Parathyroid adenoma (tissue), 2 donors: ENCODE measurements at regions not wholly inside any gene's neighbourhood (a gene's known extent, or its start where the extent isn't known, plus 50 kb on each side); places are given as distances from the start of the nearest gene placed in this dataset.

Experiments used
- H2AFZ ChIP-seq: fragments of 300-600 bp; sonication (generic); one replicate; pipeline ENCODE4 v1.7.0; 2017; ENCODE audit warnings: antibody characterized with exemption, mild to moderate bottlenecking
- H3K27ac ChIP-seq: fragments of 300-600 bp; sonication (generic); one replicate; pipeline ENCODE4 v1.7.0; 2017
- H3K27me3 ChIP-seq: fragments of 300-600 bp; sonication (generic); one replicate; pipeline ENCODE4 v1.7.0; 2017; ENCODE audit warnings: low read length; ENCODE audit not compliant: control insufficient read depth, insufficient read depth
- H3K36me3 ChIP-seq: fragments of 300-600 bp; sonication (generic); one replicate; pipeline ENCODE4 v1.7.0; 2017; ENCODE audit warnings: low read length; ENCODE audit not compliant: control insufficient read depth, insufficient read depth
- H3K4me1 ChIP-seq: fragments of 300-600 bp; sonication (generic); one replicate; pipeline ENCODE4 v1.7.0; 2017; ENCODE audit warnings: control low read depth
- H3K4me2 ChIP-seq: fragments of 300-600 bp; sonication (generic); one replicate; pipeline ENCODE4 v1.7.0; 2017; ENCODE audit warnings: low read length
- H3K4me3 ChIP-seq: fragments of 300-600 bp; sonication (generic); one replicate; pipeline ENCODE4 v1.7.0; 2017; ENCODE audit warnings: low read depth, low read length
- H3K79me2 ChIP-seq: fragments of 300-600 bp; sonication (generic); one replicate; pipeline ENCODE4 v1.7.0; 2017; ENCODE audit warnings: control low read depth
- H3K9ac ChIP-seq: fragments of 300-600 bp; sonication (generic); one replicate; pipeline ENCODE4 v1.7.0; 2017; ENCODE audit warnings: mild to moderate bottlenecking
- H3K9me3 ChIP-seq: fragments of 300-600 bp; sonication (generic); one replicate; pipeline ENCODE4 v1.7.0; 2017; ENCODE audit warnings: low read length; ENCODE audit not compliant: control insufficient read depth
- CTCF ChIP-seq: fragments of 300-600 bp; sonication (generic); IDR thresholded peaks from one replicate; pipeline ENCODE4 v1.7.0; 2017; ENCODE audit warnings: antibody characterized with exemption, mild to moderate bottlenecking
- donor health status: primary hyperparathyroidism.

- no peaks in the 10 kb centered on the region for H3K4me1 ChIP-seq
- no peaks in the 10 kb centered on the region for H3K36me3 ChIP-seq
- H3K27me3 ChIP-seq, result no peaks in the 10 kb centered on the region
- no peak overlapping the region for H3K4me2 ChIP-seq
- H3K4me3 ChIP-seq, result no peak overlapping the region
- H3K27ac ChIP-seq, result no peak overlapping the region
- H3K9ac ChIP-seq, result no peak overlapping the region
- H2AFZ ChIP-seq, result no peak overlapping the region
- H3K9me3 ChIP-seq, result no peaks in the 10 kb centered on the region
- no peaks in the 10 kb centered on the region for H3K79me2 ChIP-seq
- TF ChIP-seq CTCF, result no peak
Measured at GRCh38 chr5:36756848-36757247, 119.7 kb upstream of the NIPBL start.

GRCh38 chr5:36759117-36759516 lies 117.5 kb upstream of the NIPBL start:
- Histone ChIP-seq H3K4me3 (no peak overlapping the region), H3K27ac (no peak overlapping the region), H3K4me1 (no peaks in the 10 kb centered on the region), H3K9ac (no peak overlapping the region), H3K4me2 (no peak overlapping the region), H3K27me3 (no peaks in the 10 kb centered on the region), H2AFZ (no peak overlapping the region), H3K9me3 (no peaks in the 10 kb centered on the region), H3K36me3 (no peaks in the 10 kb centered on the region), H3K79me2 (no peaks in the 10 kb centered on the region)
- TF ChIP-seq CTCF, result no peak

GRCh38 chr5:36763454-36763853 lies 113.1 kb upstream of the NIPBL start:
- no peak overlapping the region for H3K4me3 ChIP-seq
- H3K9ac ChIP-seq, result no peak overlapping the region
- no peak overlapping the region for H3K27ac ChIP-seq
- no peak for TF ChIP-seq CTCF
- H3K9me3 ChIP-seq, result no peaks in the 10 kb centered on the region
- H3K4me2 ChIP-seq, result no peak overlapping the region
- no peaks in the 10 kb centered on the region for H3K36me3 ChIP-seq
- H3K27me3 ChIP-seq, result no peaks in the 10 kb centered on the region
- H3K79me2 ChIP-seq, result no peaks in the 10 kb centered on the region
- H2AFZ ChIP-seq, result no peak overlapping the region
- no peaks in the 10 kb centered on the region for H3K4me1 ChIP-seq

DNA sequence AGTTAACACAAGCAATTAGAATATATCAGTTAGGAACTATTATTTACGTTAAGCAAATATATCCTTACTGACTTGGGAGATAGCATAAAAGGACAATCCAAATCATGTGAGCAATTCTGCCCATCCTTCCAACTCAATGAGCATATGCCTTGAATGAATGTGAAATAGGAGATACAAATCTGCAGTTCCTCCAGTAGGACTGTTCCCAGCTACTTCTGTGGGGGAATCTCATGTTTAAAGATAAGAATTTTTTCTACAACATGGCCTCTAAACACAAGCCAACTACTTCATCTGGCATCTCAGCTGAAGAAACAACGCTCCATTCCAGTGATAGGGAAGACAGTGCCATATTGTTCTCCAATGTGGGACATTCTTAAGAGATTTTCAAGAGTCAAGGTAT lies 110.7 kb upstream of the NIPBL start:
- Histone ChIP-seq H3K4me1 (no peaks in the 10 kb centered on the region), H3K4me2 (no peak overlapping the region), H3K9ac (no peak overlapping the region), H3K4me3 (no peak overlapping the region), H2AFZ (no peak overlapping the region), H3K27me3 (no peaks in the 10 kb centered on the region), H3K79me2 (no peaks in the 10 kb centered on the region), H3K9me3 (no peaks in the 10 kb centered on the region), H3K36me3 (no peaks in the 10 kb centered on the region), H3K27ac (no peak overlapping the region)
- no peak for TF ChIP-seq CTCF

DNA sequence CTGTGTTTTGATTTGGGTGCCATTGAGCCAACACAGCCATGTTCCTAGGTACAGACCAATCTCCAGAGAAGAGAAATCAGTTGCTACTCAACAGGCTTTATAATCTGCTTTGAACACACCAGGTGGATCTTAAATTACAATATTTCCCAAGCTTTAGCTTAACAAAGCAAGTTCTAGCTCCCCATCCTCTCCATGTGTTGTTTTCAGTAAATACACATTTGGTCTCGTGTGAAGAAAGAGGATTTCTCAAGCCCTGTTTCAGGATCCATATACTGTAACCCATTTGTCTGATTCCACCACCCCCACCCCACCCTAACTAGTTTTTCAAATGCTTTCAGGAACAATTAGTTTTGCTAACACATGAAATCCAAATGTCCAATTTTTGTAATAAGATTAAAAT lies 109.6 kb upstream of the NIPBL start:
- no peak overlapping the region for H3K4me2 ChIP-seq
- H3K27ac ChIP-seq, result no peak overlapping the region
- H3K4me1 ChIP-seq, result no peaks in the 10 kb centered on the region
- H3K36me3 ChIP-seq, result no peaks in the 10 kb centered on the region
- no peak overlapping the region for H3K4me3 ChIP-seq
- H3K27me3 ChIP-seq, result no peaks in the 10 kb centered on the region
- no peak for TF ChIP-seq CTCF
- H3K9me3 ChIP-seq, result no peaks in the 10 kb centered on the region
- no peak overlapping the region for H2AFZ ChIP-seq
- H3K79me2 ChIP-seq, result no peaks in the 10 kb centered on the region
- no peak overlapping the region for H3K9ac ChIP-seq
